ENCODE measurements at regions not wholly inside any gene's neighbourhood (a gene's known extent, or its start where the extent isn't known, plus 50 kb on each side); places are given as distances from the start of the nearest gene placed in this dataset.

- TF ChIP-seq POLR2A (IDR thresholded peaks at IDR 0.05) = no peak
- TF ChIP-seq CTCF (IDR thresholded peaks at IDR 0.05) = no peak
- no peak for TF ChIP-seq POLR2AphosphoS5 (IDR thresholded peaks at IDR 0.05)
These were observed 131.1 kb downstream of the GLUL start for GRCh38 chr1:182260516-182260915.
